ENCODE measurements at regions not wholly inside any gene's neighbourhood (a gene's known extent, or its start where the extent isn't known, plus 50 kb on each side); places are given as distances from the start of the nearest gene placed in this dataset.

DNA sequence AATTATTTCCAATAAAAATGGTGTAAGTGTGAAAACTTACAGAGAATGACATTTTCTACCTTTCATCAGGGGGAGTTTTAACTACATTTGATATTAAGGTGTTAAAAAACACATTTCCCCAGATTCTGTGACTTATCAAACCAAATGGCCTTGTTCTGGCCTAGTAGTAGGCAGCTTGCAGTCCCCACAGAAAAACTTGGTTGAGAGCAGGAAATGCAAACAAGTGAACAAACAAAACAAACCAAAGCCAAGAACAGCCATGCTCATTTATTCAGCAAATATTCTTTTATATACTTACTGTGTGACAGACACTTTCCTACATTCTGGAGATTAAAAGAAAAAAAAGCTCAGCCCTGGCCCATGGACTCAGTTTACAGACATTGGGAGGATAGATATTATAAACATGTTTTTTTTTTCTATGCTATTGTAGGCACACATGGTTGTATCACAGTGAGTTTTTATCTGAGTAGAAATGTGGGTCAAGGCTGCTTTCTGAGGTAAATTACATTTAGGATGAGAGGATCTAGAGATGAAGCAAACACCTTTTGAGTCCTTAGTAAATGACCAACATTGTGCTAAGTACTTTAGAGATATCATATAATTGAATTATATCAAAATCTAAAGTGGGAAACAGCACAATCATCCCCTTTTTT lies 449.2 kb upstream of the AADAT start:
- H4K20me1 ChIP-seq (replicated peaks in 1 of 2; ENCODE audit: control insufficient read depth in 1 of 2, insufficient read depth in 2 of 2, low read length in 2 of 2), result no peaks in the 10 kb centered on the region
- H2BK12ac ChIP-seq (ENCODE audit: low read depth, low read length), result no peak overlapping the region
- no peaks in the 10 kb centered on the region for H3K4me1 ChIP-seq (replicated peaks in 1 of 4; ENCODE audit: control insufficient read depth in 3 of 4, insufficient read depth in 4 of 4, low read length in 3 of 4)
- H2BK15ac ChIP-seq (ENCODE audit: low read length), result no peak overlapping the region
- no peaks in the 10 kb centered on the region for H3K36me3 ChIP-seq (ENCODE audit: control insufficient read depth in 2 of 4, insufficient read depth in 4 of 4, low read length in 3 of 4)
- DNase-seq (ENCODE audit: low read depth in 1 of 2, low spot score in 2 of 2) (no peak), FAIRE-seq (no peak)
- no peak overlapping the region for H3K4me3 ChIP-seq (ENCODE audit: extremely low read depth in 1 of 4, insufficient read depth in 2 of 4, low read depth in 3 of 4, low read length in 4 of 4)
- H3K4me2 ChIP-seq (ENCODE audit: insufficient read depth in 1 of 2, low read depth in 2 of 2, low read length in 2 of 2), result no peak overlapping the region
- H3K14ac ChIP-seq (ENCODE audit: insufficient read length), result no peak overlapping the region
- no peak overlapping the region for H2BK5ac ChIP-seq (ENCODE audit: low read depth, low read length)
- ChIA-PET POLR2A (ENCODE audit: partially characterized antibody) (no interaction called here), CTCF (ENCODE audit: partially characterized antibody) (no interaction called here)
- H2AK5ac ChIP-seq (ENCODE audit: low read depth, low read length), result no peak overlapping the region
- no peak overlapping the region for H4K8ac ChIP-seq (ENCODE audit: extremely low read depth, insufficient read depth, low read length)
- H3K56ac ChIP-seq (replicated peaks; ENCODE audit: insufficient read length, low read depth, low read length), result no peak overlapping the region
- no peak overlapping the region for H2BK20ac ChIP-seq (ENCODE audit: low read length)
- H4K91ac ChIP-seq (replicated peaks; ENCODE audit: insufficient read length, low read length), result no peak overlapping the region
- no peaks in the 10 kb centered on the region for H3K9me3 ChIP-seq (ENCODE audit: insufficient read depth in 2 of 2, low read depth in 1 of 2, low read length in 1 of 2)
- no peaks in the 10 kb centered on the region for H3K23me2 ChIP-seq (ENCODE audit: low read depth, low read length)
- no peak overlapping the region for H3K4ac ChIP-seq (replicated peaks; ENCODE audit: insufficient read length, low read depth, low read length)
- no peaks in the 10 kb centered on the region for H3K79me1 ChIP-seq (ENCODE audit: low read depth, low read length)
- no peak overlapping the region for H2AFZ ChIP-seq (ENCODE audit: low read length)
- H4K5ac ChIP-seq (ENCODE audit: insufficient read length, low read depth, low read length), result no peak overlapping the region
- H3K27me3 ChIP-seq (replicated peaks in 1 of 4; ENCODE audit: control insufficient read depth in 3 of 4, extremely low read depth in 1 of 4, insufficient read depth in 3 of 4, low read length in 3 of 4), result no peaks in the 10 kb centered on the region
- H3K27ac ChIP-seq (ENCODE audit: low read depth, low read length), result no peak overlapping the region
- no peak overlapping the region for H3K18ac ChIP-seq (ENCODE audit: extremely low read depth, low read length)
- no peaks in the 10 kb centered on the region for H3K79me2 ChIP-seq (ENCODE audit: control insufficient read depth in 1 of 2, insufficient read depth in 2 of 2, low read length in 2 of 2)
- no peak overlapping the region for H3K9ac ChIP-seq (replicated peaks in 1 of 4; ENCODE audit: extremely low read depth in 1 of 4, low read depth in 3 of 4, low read length in 3 of 4)
- H2BK120ac ChIP-seq (replicated peaks; ENCODE audit: low read depth, low read length), result no peak overlapping the region
- H3K23ac ChIP-seq (ENCODE audit: insufficient read length), result no peak overlapping the region
- TF ChIP-seq, protein P1, sequence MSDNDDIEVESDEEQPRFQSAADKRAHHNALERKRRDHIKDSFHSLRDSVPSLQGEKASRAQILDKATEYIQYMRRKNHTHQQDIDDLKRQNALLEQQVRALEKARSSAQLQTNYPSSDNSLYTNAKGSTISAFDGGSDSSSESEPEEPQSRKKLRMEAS (IDR thresholded peaks at IDR 0.05), result no peak
